Esophagus squamous epithelium (tissue), 5 donors: ENCODE measurements at regions not wholly inside any gene's neighbourhood (a gene's known extent, or its start where the extent isn't known, plus 50 kb on each side); places are given as distances from the start of the nearest gene placed in this dataset.

Experiments used
- DNase-seq: peaks from one replicate; lab custom pipeline; 2025; lab: John Stamatoyannopoulos, UW
- H3K27ac ChIP-seq, 4 donors: fragments of 200-600 bp; sonication (generic); one replicate each; pipeline ENCODE4 v1.5.1; 2016 to 2019; ENCODE audit warnings: mild to moderate bottlenecking in 1 of 4
- H3K27me3 ChIP-seq, 4 donors: fragments of 200-600 bp; sonication (generic); 1 replicate in 3 of 4; 2 replicates in 1 of 4; pipeline versions ENCODE4 v1.5.1 to v1.6.0; 2017 to 2021; ENCODE audit warnings: antibody characterized with exemption in 1 of 4
- H3K36me3 ChIP-seq, 3 donors: fragments of 200-600 bp; sonication (generic); one replicate each; pipeline ENCODE4 v1.5.1; 2016 to 2019
- H3K4me1 ChIP-seq, 3 donors: fragments of 200-600 bp; sonication (generic); one replicate each; pipeline ENCODE4 v1.5.1; 2017 to 2019
- H3K4me3 ChIP-seq, 4 donors: fragments of 200-600 bp; sonication (generic); 1 replicate in 3 of 4; 2 replicates in 1 of 4; pipeline ENCODE4 v1.5.1; 2016 to 2019; ENCODE audit warnings: mild to moderate bottlenecking in 2 of 4, moderate library complexity in 1 of 4
- H3K9me3 ChIP-seq, 3 donors: fragments of 200-600 bp; sonication (generic); one replicate each; pipeline ENCODE4 v1.5.1; 2016 to 2019
- CTCF ChIP-seq, 6 experiments: fragments of 450-650 bp in 4 of 6; fragments of 200-600 bp in 2 of 6; sonication (generic) in 2 of 6; IDR thresholded peaks; one replicate each; pipeline ENCODE4 v1.5.1; 2016 to 2019; ENCODE audit warnings: antibody characterized with exemption in 6 of 6, mild to moderate bottlenecking in 4 of 6, moderate library complexity in 4 of 6
- POLR2A ChIP-seq, 4 donors: fragments of 450-650 bp; IDR thresholded peaks; one replicate each; pipeline ENCODE4 v1.6.1; 2017; ENCODE audit warnings: antibody characterized with exemption in 4 of 4, mild to moderate bottlenecking in 4 of 4, moderate library complexity in 3 of 4
- WGBS, 2 donors: methylation state at CpG; one replicate each; pipeline ENCODE4 v1.1.5; 2018; 5-methylcytosine and 5-hydroxymethylcytosine counted together
- intact Hi-C: fragments of 100-400 bp; cut with DNase I; formaldehyde crosslinking; loops from one replicate; pipeline ENCODE4 v1.15.0; 2022
- donor health status: DM: yes; HTN: yes; CAD: no.

- intact Hi-C loops = no loop called here
- Histone ChIP-seq H3K27me3 (no peaks in the 10 kb centered on the region), H3K9me3 (no peaks in the 10 kb centered on the region), H3K36me3 (no peaks in the 10 kb centered on the region), H3K4me1 (peaks cover 0 to 9% (median 0%) of the 10 kb centered on the region in 3 donors), H3K27ac (peak overlapping the region; percentile 22 to 66 (median 48)), H3K4me3 (no peak overlapping the region)
- DNase-seq = no peak
- WGBS, 2 donors = 53 to 56% methylated on average over 23 of the region's 23 CpGs
- no peak for TF ChIP-seq CTCF (IDR thresholded peaks at IDR 0.05)
- no peak for TF ChIP-seq POLR2A (IDR thresholded peaks at IDR 0.05)
Measured at GRCh38 chr7:3094701-3095445, 51.2 kb upstream of the CARD11 start.

GRCh38 chr7:3097734-3098133 is 54.1 kb upstream of the CARD11 start:
- 78% methylated on average over 1 of the region's 1 CpG; no CpG with 5 or more reads in 1 of the 2 donors for WGBS, 2 donors
- no peaks in the 10 kb centered on the region for H3K4me1 ChIP-seq
- DNase-seq = no peak
- no peak for TF ChIP-seq CTCF (IDR thresholded peaks at IDR 0.05)
- TF ChIP-seq POLR2A (IDR thresholded peaks at IDR 0.05) = no peak
- no peak overlapping the region for H3K4me3 ChIP-seq
- no peak overlapping the region for H3K27ac ChIP-seq
- intact Hi-C loops = no loop called here
- H3K9me3 ChIP-seq = no peaks in the 10 kb centered on the region
- no peaks in the 10 kb centered on the region for H3K36me3 ChIP-seq
- H3K27me3 ChIP-seq = no peaks in the 10 kb centered on the region

GRCh38 chr7:3102159-3102558 is 58.5 kb upstream of the CARD11 start:
- DNase-seq = no peak
- 39 to 43% methylated on average over 2 of the region's 2 CpGs for WGBS, 2 donors
- Histone ChIP-seq H3K36me3 (no peaks in the 10 kb centered on the region), H3K4me3 (no peak overlapping the region), H3K4me1 (no peaks in the 10 kb centered on the region), H3K27me3 (peaks cover 0 to 8% (median 0%) of the 10 kb centered on the region in 4 donors), H3K9me3 (no peaks in the 10 kb centered on the region), H3K27ac (no peak overlapping the region)
- TF ChIP-seq CTCF (IDR thresholded peaks at IDR 0.05) (no peak), POLR2A (IDR thresholded peaks at IDR 0.05) (no peak)
- intact Hi-C loops = no loop called here

- H3K27me3 ChIP-seq = peaks cover 0 to 12% (median 0%) of the 10 kb centered on the region in 4 donors
- TF ChIP-seq POLR2A (IDR thresholded peaks at IDR 0.05) (no peak), CTCF (IDR thresholded peaks at IDR 0.05) (no peak)
- 73 to 78% methylated on average over 9 to 11 of the region's 12 CpGs for WGBS, 2 donors
- no peaks in the 10 kb centered on the region for H3K4me1 ChIP-seq
- H3K4me3 ChIP-seq = no peak overlapping the region
- H3K9me3 ChIP-seq = peaks cover 0 to 11% (median 8%) of the 10 kb centered on the region in 3 donors
- intact Hi-C loops = no loop called here
- H3K27ac ChIP-seq = peak overlapping the region in 2 of 4 donors; percentile 49 to 50
- H3K36me3 ChIP-seq = no peaks in the 10 kb centered on the region
- DNase-seq = no peak
Measured at GRCh38 chr7:3103614-3104398, 60.1 kb upstream of the CARD11 start.

- H3K27ac ChIP-seq = no peak overlapping the region
- peaks cover 0 to 11% (median 8%) of the 10 kb centered on the region in 3 donors for H3K9me3 ChIP-seq
- peaks cover 0 to 27% (median 0%) of the 10 kb centered on the region in 4 donors for H3K27me3 ChIP-seq
- no peaks in the 10 kb centered on the region for H3K36me3 ChIP-seq
- TF ChIP-seq POLR2A (IDR thresholded peaks at IDR 0.05) (no peak), CTCF (IDR thresholded peaks at IDR 0.05) (no peak)
- DNase-seq = no peak
- H3K4me3 ChIP-seq = no peak overlapping the region
- intact Hi-C loops = no loop called here
- no peaks in the 10 kb centered on the region for H3K4me1 ChIP-seq
Measured at GRCh38 chr7:3105856-3106255, 62.2 kb upstream of the CARD11 start.
